H9 (cell line): ENCODE measurements at regions not wholly inside any gene's neighbourhood (a gene's known extent, or its start where the extent isn't known, plus 50 kb on each side); places are given as distances from the start of the nearest gene placed in this dataset.

Experiments
- DNase-seq: peaks from one replicate; pipeline ENCODE4 v3.0.0-alpha.2; 2017
- H2AFZ ChIP-seq: one replicate; pipeline ENCODE4 v1.6.1; 2013; ENCODE audit warnings: mild to moderate bottlenecking, low read length, control low read depth, moderate library complexity
- H2AK5ac ChIP-seq: 2 replicates; pipeline ENCODE4 v1.6.1; 2013; ENCODE audit warnings: low read length, control low read depth, mixed read lengths; ENCODE audit not compliant: insufficient read length
- H2BK120ac ChIP-seq: one replicate; pipeline ENCODE4 v1.6.1; 2013; ENCODE audit warnings: low read depth, mild to moderate bottlenecking, low read length, control low read depth, inconsistent platforms; ENCODE audit not compliant: poor library complexity, severe bottlenecking
- H2BK12ac ChIP-seq: 2 replicates; pipeline ENCODE4 v1.6.1; 2013; ENCODE audit warnings: low read length, control low read depth, mixed read lengths, low read depth; ENCODE audit not compliant: insufficient read length
- H2BK15ac ChIP-seq: 2 replicates; pipeline ENCODE4 v1.6.1; 2013; ENCODE audit warnings: low read depth, low read length, control low read depth
- H2BK20ac ChIP-seq: one replicate; pipeline ENCODE4 v1.6.1; 2013; ENCODE audit warnings: low read depth, mild to moderate bottlenecking, low read length, control low read depth, inconsistent platforms; ENCODE audit not compliant: poor library complexity, severe bottlenecking
- H2BK5ac ChIP-seq: 2 replicates; pipeline ENCODE4 v1.6.1; 2013; ENCODE audit warnings: low read length, control low read depth, mixed read lengths; ENCODE audit not compliant: insufficient read length
- H3K14ac ChIP-seq: 2 replicates; pipeline ENCODE4 v1.6.1; 2013; ENCODE audit warnings: low read length, control low read depth; ENCODE audit not compliant: insufficient read depth
- H3K18ac ChIP-seq: 2 replicates; pipeline ENCODE4 v1.6.1; 2013; ENCODE audit warnings: low read depth, mild to moderate bottlenecking, mixed read lengths, low read length, control low read depth; ENCODE audit not compliant: insufficient read length
- H3K23ac ChIP-seq: 2 replicates; pipeline ENCODE4 v1.6.1; 2013; ENCODE audit warnings: low read length, control low read depth, mixed read lengths, low read depth; ENCODE audit not compliant: insufficient read length
- H3K23me2 ChIP-seq: 2 replicates; pipeline ENCODE4 v1.6.1; 2013; ENCODE audit warnings: low read depth, mild to moderate bottlenecking, mixed read lengths, low read length, control low read depth; ENCODE audit not compliant: insufficient read length, poor library complexity, severe bottlenecking
- H3K27ac ChIP-seq: 2 replicates; pipeline ENCODE4 v1.5.1; 2013; ENCODE audit warnings: low read length, control low read depth, mixed read lengths, low read depth; ENCODE audit not compliant: insufficient read length
- H3K27me3 ChIP-seq: 2 replicates; pipeline ENCODE4 v1.6.1; 2013; ENCODE audit warnings: low read length, control low read depth, inconsistent platforms; ENCODE audit not compliant: insufficient read depth
- H3K4ac ChIP-seq: 2 replicates; pipeline ENCODE4 v1.6.1; 2013; ENCODE audit warnings: low read depth, mild to moderate bottlenecking, control low read depth, inconsistent platforms, low read length, moderate library complexity
- H3K4me1 ChIP-seq: 2 replicates; pipeline ENCODE4 v1.6.1; 2013; ENCODE audit warnings: low read length, control low read depth, inconsistent platforms; ENCODE audit not compliant: insufficient read depth
- H3K4me2 ChIP-seq: 2 replicates; pipeline ENCODE4 v1.6.1; 2013; ENCODE audit warnings: low read length, control low read depth, mixed read lengths; ENCODE audit not compliant: insufficient read length, insufficient read depth
- H3K56ac ChIP-seq: 2 replicates; pipeline ENCODE4 v1.6.1; 2013; ENCODE audit warnings: low read depth, mild to moderate bottlenecking, mixed read lengths, low read length, control low read depth; ENCODE audit not compliant: insufficient read length
- H3K79me1 ChIP-seq: 2 replicates; pipeline ENCODE4 v1.6.1; 2013; ENCODE audit warnings: low read depth, mild to moderate bottlenecking, moderate library complexity, low read length, control low read depth, inconsistent platforms; ENCODE audit not compliant: insufficient read depth, poor library complexity, severe bottlenecking
- H3K79me2 ChIP-seq: 2 replicates; pipeline ENCODE4 v1.6.1; 2013; ENCODE audit warnings: low read length, control low read depth, inconsistent platforms; ENCODE audit not compliant: insufficient read depth
- H3K9ac ChIP-seq: 2 replicates; pipeline ENCODE4 v1.6.1; 2013; ENCODE audit warnings: low read length, control low read depth, mixed read lengths; ENCODE audit not compliant: insufficient read length; ENCODE audit errors: extremely low read depth
- H3K9me3 ChIP-seq: one replicate; pipeline ENCODE4 v1.6.1; 2013; ENCODE audit warnings: low read depth, low read length, inconsistent platforms; ENCODE audit not compliant: control insufficient read depth
- H3T11ph ChIP-seq: one replicate; pipeline ENCODE4 v1.6.1; 2013; ENCODE audit warnings: mild to moderate bottlenecking, low read length, control low read depth, inconsistent platforms
- H4K20me1 ChIP-seq: one replicate; pipeline ENCODE4 v1.6.1; 2013; ENCODE audit not compliant: control insufficient read depth, insufficient read length, insufficient read depth
- H4K5ac ChIP-seq: 2 replicates; pipeline ENCODE4 v1.6.1; 2013; ENCODE audit warnings: low read depth, mild to moderate bottlenecking, mixed read lengths, low read length, control low read depth; ENCODE audit not compliant: insufficient read length
- H4K8ac ChIP-seq: replicated peaks from 2 replicates; pipeline ENCODE4 v1.6.1; 2013; ENCODE audit warnings: low read length, control low read depth, mixed read lengths, low read depth; ENCODE audit not compliant: insufficient read length
- H4K91ac ChIP-seq: 2 replicates; pipeline ENCODE4 v1.6.1; 2013; ENCODE audit warnings: low read depth, mild to moderate bottlenecking, moderate library complexity, mixed read lengths, low read length, control low read depth; ENCODE audit not compliant: insufficient read length
- H3K27ac Mint-ChIP-seq, 3 experiments: 2 replicates in 2 of 3; 3 replicates in 1 of 3; pipeline ENCODE4 v1.8.0; 2020 to 2021; ENCODE audit warnings: mixed read lengths in 3 of 3, mild to moderate bottlenecking in 1 of 3, moderate library complexity in 1 of 3
- H3K27me3 Mint-ChIP-seq: 2 replicates; pipeline ENCODE4 v1.8.0; 2021; ENCODE audit warnings: low read depth, mild to moderate bottlenecking, moderate library complexity, mixed read lengths
- H3K36me3 Mint-ChIP-seq, 3 experiments: 2 replicates in 2 of 3; 3 replicates in 1 of 3; pipeline ENCODE4 v1.8.0; 2020 to 2021; ENCODE audit warnings: low read depth in 3 of 3, mixed read lengths in 3 of 3; ENCODE audit not compliant: insufficient read depth in 1 of 3
- H3K4me1 Mint-ChIP-seq, 2 experiments: 2 replicates each; pipeline ENCODE4 v1.8.0; 2020; ENCODE audit warnings: mixed read lengths in 2 of 2
- H3K4me3 Mint-ChIP-seq, 2 experiments: 2 replicates in 1 of 2; 3 replicates in 1 of 2; pipeline ENCODE4 v1.8.0; 2020 to 2021; ENCODE audit warnings: mild to moderate bottlenecking in 2 of 2, mixed read lengths in 2 of 2, moderate library complexity in 1 of 2
- H3K9me3 Mint-ChIP-seq, 2 experiments: 2 replicates in 1 of 2; 3 replicates in 1 of 2; pipeline ENCODE4 v1.8.0; 2020; ENCODE audit warnings: mild to moderate bottlenecking in 2 of 2, mixed read lengths in 2 of 2, moderate library complexity in 1 of 2
- WGBS: extraction: QIAGEN DNeasy Blood & Tissue Kit; methylation state at CpG from one replicate; pipeline ENCODE4 v1.1.7; 2013; ENCODE audit warnings: missing lambda C conversion rate, low lambda C conversion rate, mixed read lengths; ENCODE audit not compliant: insufficient read length; ENCODE audit errors: extremely low coverage; 5-methylcytosine and 5-hydroxymethylcytosine counted together
- TF ChIP-seq, protein P1 (sequence below): fragments of 200-600 bp; sonication (generic); conservative IDR thresholded peaks from 3 replicates; pipeline ENCODE4 v1.8.0; 2021; ENCODE audit warnings: antibody characterized with exemption, mild to moderate bottlenecking

DNA sequence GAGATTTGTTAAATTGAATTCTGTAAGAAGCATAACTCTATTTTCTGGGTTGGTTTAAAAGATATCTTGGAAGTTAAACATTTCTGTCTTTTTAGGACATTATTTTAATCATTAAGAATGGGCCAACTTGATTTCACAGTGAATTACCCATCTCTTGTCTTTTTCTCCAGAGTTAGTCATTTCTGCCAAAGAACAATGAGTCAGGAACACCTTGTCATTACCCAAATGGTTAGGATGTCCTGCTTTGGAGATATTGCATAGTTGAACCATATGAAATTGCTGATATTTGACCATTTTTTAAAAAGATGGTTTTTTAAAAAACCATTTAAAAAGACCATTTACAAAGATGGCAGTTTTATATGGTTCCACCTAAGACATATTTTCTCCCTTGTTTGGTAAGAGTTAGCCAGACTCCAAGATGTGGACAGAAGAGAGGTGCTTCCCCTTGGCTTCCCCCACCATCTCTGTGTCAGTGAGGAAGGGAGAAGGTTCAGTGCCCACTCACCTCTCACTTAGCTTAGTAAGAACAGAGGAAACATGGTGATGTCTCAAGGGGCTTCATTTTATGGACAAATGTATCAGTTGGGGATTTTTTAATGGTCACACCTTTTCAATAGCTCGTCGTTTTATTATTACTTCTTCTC lies 103.0 kb downstream of the PCSK1 start:
- H3K4me3 Mint-ChIP-seq, result no peak overlapping the region
- Histone ChIP-seq H3K9ac (no peak overlapping the region), H3K4me1 (no peaks in the 10 kb centered on the region), H4K8ac (no peak overlapping the region), H3K18ac (no peak overlapping the region), H2BK15ac (no peak overlapping the region), H3K79me2 (no peaks in the 10 kb centered on the region), H3K56ac (no peak overlapping the region), H3K14ac (no peak overlapping the region), H2BK120ac (no peak overlapping the region), H3K9me3 (no peaks in the 10 kb centered on the region), H3K79me1 (no peaks in the 10 kb centered on the region), H4K5ac (no peak overlapping the region), H3K23ac (no peak overlapping the region), H3K23me2 (no peaks in the 10 kb centered on the region), H2BK20ac (no peak overlapping the region), H3T11ph (no peak overlapping the region), H3K4ac (no peak overlapping the region), H4K20me1 (no peaks in the 10 kb centered on the region), H2BK5ac (no peak overlapping the region), H3K4me2 (no peak overlapping the region), H4K91ac (no peak overlapping the region), H2AFZ (no peak overlapping the region), H2BK12ac (no peak overlapping the region), H3K27me3 (no peaks in the 10 kb centered on the region), H2AK5ac (no peak overlapping the region), H3K27ac (no peak overlapping the region)
- H3K4me1 Mint-ChIP-seq, result peaks cover 5% of the 10 kb centered on the region in 2 experiments; a peak in 2 of 4 replicates
- H3K27me3 Mint-ChIP-seq, result no peaks in the 10 kb centered on the region
- H3K36me3 Mint-ChIP-seq, result no peaks in the 10 kb centered on the region
- no CpG with 5 or more reads among the region's 2 CpGs for WGBS
- TF ChIP-seq, protein P1, sequence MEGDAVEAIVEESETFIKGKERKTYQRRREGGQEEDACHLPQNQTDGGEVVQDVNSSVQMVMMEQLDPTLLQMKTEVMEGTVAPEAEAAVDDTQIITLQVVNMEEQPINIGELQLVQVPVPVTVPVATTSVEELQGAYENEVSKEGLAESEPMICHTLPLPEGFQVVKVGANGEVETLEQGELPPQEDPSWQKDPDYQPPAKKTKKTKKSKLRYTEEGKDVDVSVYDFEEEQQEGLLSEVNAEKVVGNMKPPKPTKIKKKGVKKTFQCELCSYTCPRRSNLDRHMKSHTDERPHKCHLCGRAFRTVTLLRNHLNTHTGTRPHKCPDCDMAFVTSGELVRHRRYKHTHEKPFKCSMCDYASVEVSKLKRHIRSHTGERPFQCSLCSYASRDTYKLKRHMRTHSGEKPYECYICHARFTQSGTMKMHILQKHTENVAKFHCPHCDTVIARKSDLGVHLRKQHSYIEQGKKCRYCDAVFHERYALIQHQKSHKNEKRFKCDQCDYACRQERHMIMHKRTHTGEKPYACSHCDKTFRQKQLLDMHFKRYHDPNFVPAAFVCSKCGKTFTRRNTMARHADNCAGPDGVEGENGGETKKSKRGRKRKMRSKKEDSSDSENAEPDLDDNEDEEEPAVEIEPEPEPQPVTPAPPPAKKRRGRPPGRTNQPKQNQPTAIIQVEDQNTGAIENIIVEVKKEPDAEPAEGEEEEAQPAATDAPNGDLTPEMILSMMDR, result no peak
- H3K27ac Mint-ChIP-seq, result no peak overlapping the region
- H3K9me3 Mint-ChIP-seq, result no peaks in the 10 kb centered on the region
- no peak for DNase-seq
